Loucy (cell line): ENCODE measurements at regions not wholly inside any gene's neighbourhood (a gene's known extent, or its start where the extent isn't known, plus 50 kb on each side); places are given as distances from the start of the nearest gene placed in this dataset.

Source experiments
- H2AFZ ChIP-seq: fragments of 200-600 bp; sonication (generic); 2 replicates; pipeline ENCODE4 v1.6.0; 2016; ENCODE audit warnings: antibody characterized with exemption, mild to moderate bottlenecking, low read length, moderate library complexity
- H3F3A ChIP-seq: fragments of 200-600 bp; 2 replicates; pipeline ENCODE4 v1.6.0; 2016; ENCODE audit warnings: antibody characterized with exemption, low read depth, mild to moderate bottlenecking
- H3K27me3 ChIP-seq: fragments of 200-600 bp; sonication (generic); 2 replicates; pipeline ENCODE4 v1.6.1; 2014; ENCODE audit warnings: low read length, mild to moderate bottlenecking; ENCODE audit not compliant: insufficient read depth, poor library complexity, severe bottlenecking
- H3K36me3 ChIP-seq: fragments of 200-600 bp; sonication (generic); 2 replicates; pipeline ENCODE4 v1.6.1; 2016; ENCODE audit warnings: low read length; ENCODE audit not compliant: insufficient read depth
- H3K4me1 ChIP-seq: fragments of 200-600 bp; sonication (generic); 2 replicates; pipeline ENCODE4 v1.5.1; 2014; ENCODE audit warnings: low read length, mild to moderate bottlenecking; ENCODE audit not compliant: insufficient read depth, poor library complexity, severe bottlenecking
- H3K4me2 ChIP-seq: fragments of 200-600 bp; sonication (generic); 2 replicates; pipeline ENCODE4 v1.6.0; 2014; ENCODE audit warnings: antibody characterized with exemption, low read length, low read depth, mild to moderate bottlenecking; ENCODE audit not compliant: poor library complexity, severe bottlenecking
- H3K4me3 ChIP-seq: fragments of 200-600 bp; sonication (generic); 2 replicates; pipeline ENCODE4 v1.5.1; 2014; ENCODE audit warnings: low read length, mild to moderate bottlenecking, mixed read lengths; ENCODE audit not compliant: poor library complexity, severe bottlenecking
- H3K79me2 ChIP-seq: fragments of 200-600 bp; sonication (generic); 2 replicates; pipeline ENCODE4 v1.6.1; 2014; ENCODE audit warnings: low read length; ENCODE audit not compliant: insufficient read depth
- H3K9ac ChIP-seq: fragments of 200-600 bp; sonication (generic); 2 replicates; pipeline ENCODE4 v1.6.0; 2014; ENCODE audit warnings: mild to moderate bottlenecking, low read depth, low read length, moderate library complexity; ENCODE audit not compliant: poor library complexity, severe bottlenecking
- H3K9me2 ChIP-seq: fragments of 200-600 bp; sonication (generic); replicated peaks from 2 replicates; pipeline ENCODE4 v1.6.1; 2016; ENCODE audit warnings: low read depth, low read length, mixed read lengths
- H3K9me3 ChIP-seq: fragments of 200-600 bp; sonication (generic); 2 replicates; pipeline ENCODE4 v1.6.1; 2014; ENCODE audit warnings: mild to moderate bottlenecking, antibody characterized with exemption, low read length, low read depth; ENCODE audit not compliant: insufficient read depth
- H4K20me1 ChIP-seq: fragments of 200-600 bp; sonication (generic); 2 replicates; pipeline ENCODE4 v1.6.0; 2014; ENCODE audit warnings: antibody characterized with exemption, low read length, mild to moderate bottlenecking; ENCODE audit not compliant: insufficient read depth, poor library complexity, severe bottlenecking
- EZH2phosphoT487 ChIP-seq: fragments of 200-600 bp; IDR thresholded peaks from 2 replicates; pipeline ENCODE4 v1.6.1; 2018; ENCODE audit warnings: antibody characterized with exemption, mild to moderate bottlenecking, moderate library complexity, borderline replicate concordance
- TF ChIP-seq, protein P1 (sequence below): fragments of 200-600 bp; sonication (generic); conservative IDR thresholded peaks from 2 replicates; pipeline ENCODE4 v1.5.1; 2014; ENCODE audit warnings: mild to moderate bottlenecking, antibody characterized with exemption, low read length

DNA sequence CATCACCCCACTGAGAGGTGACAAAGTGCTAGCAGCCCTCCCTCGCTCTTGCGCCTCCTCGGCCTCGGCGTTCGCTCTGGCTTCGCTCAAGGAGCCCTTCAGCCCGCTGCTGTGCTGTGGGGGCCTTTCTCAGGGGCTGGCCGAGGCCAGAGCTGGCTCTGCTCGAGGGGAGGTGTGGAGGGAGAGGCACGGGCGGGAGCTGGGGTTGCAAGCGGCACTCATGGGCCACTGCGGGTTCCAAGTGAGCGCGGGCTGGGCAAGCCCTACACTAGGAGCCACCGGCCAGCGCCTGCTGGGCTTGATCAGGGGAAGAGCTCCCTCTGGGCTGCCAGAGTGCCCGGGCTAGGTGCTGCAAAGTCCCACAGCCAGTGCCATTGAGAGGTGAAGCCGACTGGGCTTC lies 964.8 kb upstream of the GJE1 start:
- H3K9me3 ChIP-seq, result no peaks in the 10 kb centered on the region
- no peaks in the 10 kb centered on the region for H3K27me3 ChIP-seq
- H3K4me1 ChIP-seq, result no peaks in the 10 kb centered on the region

DNA sequence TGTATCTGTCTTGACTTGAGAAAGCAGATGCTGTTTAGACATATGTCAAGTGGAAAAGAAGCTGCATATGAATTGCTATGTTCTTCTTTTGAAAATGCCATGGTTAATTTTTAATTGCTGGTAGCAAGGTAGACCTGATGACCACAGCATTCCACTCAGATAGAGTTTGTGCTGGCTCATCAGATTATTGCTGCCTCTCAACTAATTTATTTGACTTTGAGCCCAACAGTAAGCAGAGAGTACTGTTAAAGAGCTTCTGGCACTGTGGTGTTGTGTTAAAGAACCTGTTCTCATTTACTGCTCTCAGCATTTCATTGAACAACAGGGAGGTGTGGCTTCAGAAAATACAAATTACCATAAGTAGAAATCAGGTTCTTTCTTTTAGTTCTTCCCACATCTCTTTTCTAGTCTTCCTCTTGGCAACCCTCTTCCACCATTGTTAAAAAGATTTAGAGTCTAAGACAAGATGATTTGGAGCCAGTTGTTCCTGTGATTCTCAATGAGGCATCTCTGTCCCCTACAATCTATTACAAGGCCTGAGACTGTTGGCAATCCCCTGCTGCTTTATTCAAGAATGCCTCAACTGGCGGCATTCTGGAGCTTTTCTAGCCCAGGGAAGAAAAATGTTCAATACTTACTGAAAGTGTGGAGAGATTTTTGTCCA lies 967.6 kb upstream of the GJE1 start:
- no peaks in the 10 kb centered on the region for H3K27me3 ChIP-seq
- H3K9me2 ChIP-seq, result no peaks in the 10 kb centered on the region
- H3K9ac ChIP-seq, result no peak overlapping the region
- TF ChIP-seq, protein P1, sequence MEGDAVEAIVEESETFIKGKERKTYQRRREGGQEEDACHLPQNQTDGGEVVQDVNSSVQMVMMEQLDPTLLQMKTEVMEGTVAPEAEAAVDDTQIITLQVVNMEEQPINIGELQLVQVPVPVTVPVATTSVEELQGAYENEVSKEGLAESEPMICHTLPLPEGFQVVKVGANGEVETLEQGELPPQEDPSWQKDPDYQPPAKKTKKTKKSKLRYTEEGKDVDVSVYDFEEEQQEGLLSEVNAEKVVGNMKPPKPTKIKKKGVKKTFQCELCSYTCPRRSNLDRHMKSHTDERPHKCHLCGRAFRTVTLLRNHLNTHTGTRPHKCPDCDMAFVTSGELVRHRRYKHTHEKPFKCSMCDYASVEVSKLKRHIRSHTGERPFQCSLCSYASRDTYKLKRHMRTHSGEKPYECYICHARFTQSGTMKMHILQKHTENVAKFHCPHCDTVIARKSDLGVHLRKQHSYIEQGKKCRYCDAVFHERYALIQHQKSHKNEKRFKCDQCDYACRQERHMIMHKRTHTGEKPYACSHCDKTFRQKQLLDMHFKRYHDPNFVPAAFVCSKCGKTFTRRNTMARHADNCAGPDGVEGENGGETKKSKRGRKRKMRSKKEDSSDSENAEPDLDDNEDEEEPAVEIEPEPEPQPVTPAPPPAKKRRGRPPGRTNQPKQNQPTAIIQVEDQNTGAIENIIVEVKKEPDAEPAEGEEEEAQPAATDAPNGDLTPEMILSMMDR, result no peak
- no peak for TF ChIP-seq EZH2phosphoT487
- no peaks in the 10 kb centered on the region for H3K4me1 ChIP-seq
- H4K20me1 ChIP-seq, result no peaks in the 10 kb centered on the region
- H3K36me3 ChIP-seq, result no peaks in the 10 kb centered on the region
- no peak overlapping the region for H3K4me2 ChIP-seq
- no peak overlapping the region for H2AFZ ChIP-seq
- no peaks in the 10 kb centered on the region for H3F3A ChIP-seq
- no peaks in the 10 kb centered on the region for H3K79me2 ChIP-seq
- no peak overlapping the region for H3K4me3 ChIP-seq
- no peaks in the 10 kb centered on the region for H3K9me3 ChIP-seq

More for the DNA sequence above, 964.8 kb upstream of the GJE1 start:
- Histone ChIP-seq H2AFZ (no peak overlapping the region), H3K9ac (no peak overlapping the region), H3K36me3 (no peaks in the 10 kb centered on the region), H3K79me2 (no peaks in the 10 kb centered on the region), H3F3A (no peaks in the 10 kb centered on the region), H4K20me1 (no peaks in the 10 kb centered on the region), H3K4me2 (no peak overlapping the region), H3K9me2 (no peaks in the 10 kb centered on the region), H3K4me3 (no peak overlapping the region)
- TF ChIP-seq, protein P1, result no peak
- no peak for TF ChIP-seq EZH2phosphoT487

DNA sequence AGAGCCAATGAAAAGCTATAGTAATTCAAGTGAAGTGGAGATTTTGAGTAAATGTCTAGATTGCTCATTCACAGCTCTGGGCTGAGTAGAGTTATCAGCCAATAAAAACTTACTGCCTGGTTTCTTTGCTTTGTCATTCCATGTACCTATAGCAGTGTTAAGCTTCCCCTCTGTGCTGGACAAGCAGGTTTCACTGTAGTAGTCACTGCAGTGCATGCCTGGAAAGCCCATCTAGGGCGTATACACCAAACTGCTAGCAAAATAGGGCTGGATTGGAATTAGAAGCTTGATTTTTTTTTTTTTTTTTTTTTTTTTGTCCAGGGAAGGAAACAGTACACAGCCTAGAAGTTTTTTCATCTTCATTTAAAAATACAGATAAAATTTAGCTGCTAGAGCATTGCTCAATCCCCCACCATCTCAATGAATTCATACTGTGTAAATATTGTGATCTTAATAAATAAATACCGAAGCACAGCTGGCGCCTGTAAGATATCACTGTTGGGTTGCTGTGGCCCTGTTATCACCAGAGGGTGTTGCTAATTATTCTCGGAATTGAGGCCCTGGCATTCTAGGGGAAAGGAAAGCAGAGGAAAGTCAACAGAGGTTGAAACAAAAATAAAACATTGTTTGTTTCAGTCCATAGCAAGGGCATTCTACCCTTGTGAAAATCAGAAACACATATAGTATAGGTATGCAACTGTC lies 968.5 kb upstream of the GJE1 start:
- TF ChIP-seq EZH2phosphoT487, result no peak
- TF ChIP-seq, protein P1, result no peak
- H3K9me2 ChIP-seq, result no peaks in the 10 kb centered on the region
- no peaks in the 10 kb centered on the region for H3K36me3 ChIP-seq
- no peak overlapping the region for H3K4me3 ChIP-seq
- H4K20me1 ChIP-seq, result no peaks in the 10 kb centered on the region
- H3K9ac ChIP-seq, result no peak overlapping the region
- no peak overlapping the region for H2AFZ ChIP-seq
- no peaks in the 10 kb centered on the region for H3F3A ChIP-seq
- H3K27me3 ChIP-seq, result no peaks in the 10 kb centered on the region
- no peaks in the 10 kb centered on the region for H3K79me2 ChIP-seq
- H3K9me3 ChIP-seq, result no peaks in the 10 kb centered on the region
- H3K4me1 ChIP-seq, result no peaks in the 10 kb centered on the region
- H3K4me2 ChIP-seq, result no peak overlapping the region
